BE2C (cell line): ENCODE measurements at regions not wholly inside any gene's neighbourhood (a gene's known extent, or its start where the extent isn't known, plus 50 kb on each side); places are given as distances from the start of the nearest gene placed in this dataset.

ENCODE experiments used
- DNase-seq: peaks from one replicate; pipeline ENCODE4 v3.0.0-alpha.2; 2020
- H3K27me3 ChIP-seq: fragments of 250-450 bp; sonication (Bioruptor Pico); 2 replicates; pipeline ENCODE4 v1.5.1; 2020; ENCODE audit warnings: mild to moderate bottlenecking
- H3K36me3 ChIP-seq: fragments of 250-450 bp; sonication (Bioruptor Pico); 2 replicates; pipeline ENCODE4 v1.5.1; 2020; ENCODE audit warnings: mild to moderate bottlenecking
- H3K4me1 ChIP-seq: fragments of 250-450 bp; sonication (Bioruptor Pico); 2 replicates; pipeline ENCODE4 v1.5.1; 2020
- H3K4me3 ChIP-seq: 2 replicates; pipeline ENCODE4 v1.5.1; 2011; ENCODE audit warnings: low read depth, low read length
- H3K9me3 ChIP-seq: fragments of 250-450 bp; sonication (Bioruptor Pico); 2 replicates; pipeline ENCODE4 v1.5.1; 2020
- CTCF ChIP-seq: IDR thresholded peaks from 2 replicates; pipeline ENCODE4 v1.5.1; 2012; ENCODE audit warnings: mild to moderate bottlenecking, low read depth, low read length

DNA sequence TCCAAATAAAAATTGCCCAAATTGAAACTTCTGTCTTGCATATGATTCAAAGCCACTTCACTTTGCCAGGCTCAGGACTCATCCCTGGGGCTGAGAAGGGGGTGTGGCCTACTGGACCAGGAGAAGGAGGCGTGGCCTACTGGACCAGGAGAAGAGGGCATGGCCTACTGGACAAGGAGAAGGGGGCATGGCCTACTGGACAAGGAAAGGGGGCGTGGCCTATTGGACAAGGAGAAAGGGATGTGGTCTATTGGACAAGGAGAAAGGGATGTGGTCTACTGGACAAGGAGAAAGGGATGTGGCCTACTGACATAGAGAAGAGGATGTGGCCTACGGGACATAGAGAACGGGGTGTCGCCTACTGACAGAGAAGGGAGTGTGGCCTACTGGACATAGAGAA, 405.3 kb downstream of the RRAGC start:
- Histone ChIP-seq H3K27me3 (no peaks in the 10 kb centered on the region), H3K4me1 (no peaks in the 10 kb centered on the region), H3K4me3 (no peak overlapping the region), H3K9me3 (no peaks in the 10 kb centered on the region), H3K36me3 (no peaks in the 10 kb centered on the region)
- TF ChIP-seq CTCF, result no peak
- peak; percentile 6 for DNase-seq

DNA sequence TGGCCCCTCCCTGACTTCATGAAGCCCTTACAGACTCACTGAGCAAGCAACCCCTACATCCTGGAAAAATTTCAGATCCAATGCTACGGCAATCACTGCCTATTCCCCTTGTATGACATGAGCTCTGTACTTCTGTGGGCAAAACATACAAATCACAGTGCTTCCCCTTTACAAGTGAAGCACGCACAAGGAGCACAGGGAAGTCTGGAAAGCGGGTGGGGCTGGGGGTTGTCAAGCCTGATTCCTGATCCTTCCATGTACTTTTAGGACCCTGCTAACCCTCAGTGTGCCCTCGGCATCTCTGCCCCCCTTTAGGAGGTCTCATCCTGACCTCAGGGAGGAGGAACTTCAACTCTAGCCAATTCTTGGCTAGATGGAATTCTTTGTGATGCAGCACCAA, 405.7 kb upstream of the POU3F1 start:
- Histone ChIP-seq H3K4me1 (no peaks in the 10 kb centered on the region), H3K27me3 (no peaks in the 10 kb centered on the region), H3K4me3 (no peak overlapping the region), H3K36me3 (no peaks in the 10 kb centered on the region), H3K9me3 (no peaks in the 10 kb centered on the region)
- TF ChIP-seq CTCF, result no peak
- DNase-seq, result no peak

DNA sequence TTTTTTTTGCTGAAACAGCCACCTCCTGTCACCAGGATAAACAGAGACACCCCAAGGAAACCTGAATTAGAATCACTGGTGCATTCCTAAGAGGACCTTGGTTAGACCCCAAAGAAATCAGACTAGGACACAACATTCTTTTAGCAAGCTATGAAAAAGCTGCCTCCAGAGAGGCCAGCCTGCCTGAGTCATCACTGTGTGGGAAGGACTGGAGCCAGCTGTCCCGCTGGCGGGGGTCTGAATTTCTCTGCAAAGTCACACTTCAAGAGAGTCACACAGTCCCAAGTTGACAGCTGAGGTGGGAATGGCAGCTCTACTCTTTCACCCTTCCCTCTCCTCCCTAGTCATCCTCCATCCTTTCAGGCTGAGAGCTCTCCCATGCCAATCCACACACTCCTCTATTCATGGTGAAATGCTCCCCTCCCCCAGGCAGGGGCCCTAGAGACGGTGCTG, 405.0 kb upstream of the POU3F1 start:
- DNase-seq, result no peak
- H3K4me3 ChIP-seq, result no peak overlapping the region
- no peaks in the 10 kb centered on the region for H3K4me1 ChIP-seq
- no peaks in the 10 kb centered on the region for H3K9me3 ChIP-seq
- no peak for TF ChIP-seq CTCF
- no peaks in the 10 kb centered on the region for H3K36me3 ChIP-seq
- H3K27me3 ChIP-seq, result no peaks in the 10 kb centered on the region

DNA sequence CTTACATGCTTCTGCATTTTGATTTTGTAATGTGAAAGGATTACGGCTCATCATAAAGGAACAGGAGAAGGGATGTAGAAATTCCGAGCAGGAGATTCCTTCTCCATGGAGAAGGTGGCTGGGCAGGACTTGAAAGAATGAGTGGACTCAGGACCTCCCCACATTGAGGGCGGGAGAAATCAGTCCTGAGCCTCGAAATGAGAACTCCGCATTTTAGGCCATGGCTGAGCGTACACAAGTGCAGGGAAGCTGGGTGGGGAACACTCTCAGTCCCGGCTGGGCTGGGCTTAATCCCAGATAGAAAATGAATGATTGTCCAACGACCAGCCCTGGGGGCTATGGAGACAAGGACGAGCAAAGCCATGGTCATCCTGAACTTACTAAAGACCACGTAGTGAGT, 402.3 kb upstream of the POU3F1 start:
- Histone ChIP-seq H3K4me3 (no peak overlapping the region), H3K27me3 (no peaks in the 10 kb centered on the region), H3K4me1 (no peaks in the 10 kb centered on the region), H3K36me3 (no peaks in the 10 kb centered on the region), H3K9me3 (no peaks in the 10 kb centered on the region)
- DNase-seq, result no peak
- TF ChIP-seq CTCF, result no peak

GRCh38 chr1:38446936-38447335, 400.3 kb upstream of the POU3F1 start:
- no peaks in the 10 kb centered on the region for H3K27me3 ChIP-seq
- H3K4me1 ChIP-seq, result no peaks in the 10 kb centered on the region
- H3K4me3 ChIP-seq, result no peak overlapping the region
- no peak for DNase-seq
- H3K36me3 ChIP-seq, result no peaks in the 10 kb centered on the region
- H3K9me3 ChIP-seq, result no peaks in the 10 kb centered on the region
- no peak for TF ChIP-seq CTCF

DNA sequence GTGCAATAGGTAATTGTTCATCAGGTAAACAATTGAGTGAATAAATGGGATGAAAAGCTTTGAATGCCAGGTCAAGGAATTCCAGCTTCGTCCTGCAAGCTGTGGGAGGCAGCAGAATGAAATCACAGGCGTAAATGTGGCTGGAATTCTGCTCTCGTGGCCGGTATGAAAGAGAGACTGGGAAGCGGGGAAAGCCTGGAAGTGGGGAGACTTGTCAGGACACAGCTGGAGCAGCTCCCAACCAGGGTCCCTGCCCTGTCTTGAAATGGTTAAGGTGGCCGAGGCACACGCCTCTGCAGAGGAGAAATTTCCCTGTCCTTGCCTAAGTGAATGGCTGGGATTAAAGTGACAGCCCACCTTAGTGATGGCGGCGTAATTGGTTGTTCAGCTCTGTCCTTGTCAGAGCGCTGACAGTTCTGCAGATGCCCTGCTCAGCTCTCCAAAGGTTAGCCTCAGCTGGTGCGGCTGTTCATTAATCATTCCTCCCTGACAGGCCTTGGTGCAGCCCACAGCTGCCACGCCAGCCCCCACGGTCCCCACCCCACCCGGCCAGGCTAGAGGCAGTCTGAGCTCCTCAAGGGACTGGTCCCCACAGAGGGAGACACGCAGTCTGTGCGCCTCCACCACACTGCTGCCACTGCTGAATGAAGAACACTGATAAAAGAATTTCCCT, 398.3 kb upstream of the POU3F1 start:
- no peak for TF ChIP-seq CTCF
- Histone ChIP-seq H3K36me3 (no peaks in the 10 kb centered on the region), H3K9me3 (no peaks in the 10 kb centered on the region), H3K4me3 (no peak overlapping the region), H3K27me3 (no peaks in the 10 kb centered on the region), H3K4me1 (no peaks in the 10 kb centered on the region)
- DNase-seq, result no peak
